ENCODE measurements at regions not wholly inside any gene's neighbourhood (a gene's known extent, or its start where the extent isn't known, plus 50 kb on each side); places are given as distances from the start of the nearest gene placed in this dataset.

- Histone ChIP-seq H3K4me1 (ENCODE audit: control insufficient read depth in 1 of 2, insufficient read depth in 2 of 2, low read length in 2 of 2) (peaks cover 0 to 6% of the 10 kb centered on the region in 2 donors), H3K36me3 (ENCODE audit: control insufficient read depth in 1 of 2, insufficient read depth in 2 of 2, low read length in 2 of 2) (no peaks in the 10 kb centered on the region), H3K4me3 (ENCODE audit: low read depth in 1 of 2, low read length in 2 of 2) (no peak overlapping the region), H3K27me3 (ENCODE audit: low read depth, low read length) (no peaks in the 10 kb centered on the region), H3K9me3 (ENCODE audit: control insufficient read depth in 1 of 2, low read length in 2 of 2) (no peaks in the 10 kb centered on the region), H3K27ac (ENCODE audit: low read length) (no peak overlapping the region)
Observed at GRCh38 chrX:22433292-22434070, 160.8 kb downstream of the CBLL2 start.

- Histone ChIP-seq H3K9me3 (ENCODE audit: control insufficient read depth in 1 of 2, low read length in 2 of 2) (no peaks in the 10 kb centered on the region), H3K27ac (ENCODE audit: low read length) (no peak overlapping the region), H3K36me3 (ENCODE audit: control insufficient read depth in 1 of 2, insufficient read depth in 2 of 2, low read length in 2 of 2) (no peaks in the 10 kb centered on the region), H3K4me1 (ENCODE audit: control insufficient read depth in 1 of 2, insufficient read depth in 2 of 2, low read length in 2 of 2) (no peaks in the 10 kb centered on the region), H3K27me3 (ENCODE audit: low read depth, low read length) (no peaks in the 10 kb centered on the region), H3K4me3 (ENCODE audit: low read depth in 1 of 2, low read length in 2 of 2) (no peak overlapping the region)
Observed at GRCh38 chrX:22445880-22446279, 173.2 kb downstream of the CBLL2 start.

- Histone ChIP-seq H3K9me3 (ENCODE audit: control insufficient read depth in 1 of 2, low read length in 2 of 2) (no peaks in the 10 kb centered on the region), H3K4me1 (ENCODE audit: control insufficient read depth in 1 of 2, insufficient read depth in 2 of 2, low read length in 2 of 2) (no peaks in the 10 kb centered on the region), H3K4me3 (ENCODE audit: low read depth in 1 of 2, low read length in 2 of 2) (no peak overlapping the region), H3K36me3 (ENCODE audit: control insufficient read depth in 1 of 2, insufficient read depth in 2 of 2, low read length in 2 of 2) (no peaks in the 10 kb centered on the region), H3K27ac (ENCODE audit: low read length) (no peak overlapping the region), H3K27me3 (ENCODE audit: low read depth, low read length) (no peaks in the 10 kb centered on the region)
Observed at GRCh38 chrX:22462959-22463358, 190.2 kb downstream of the CBLL2 start.

- no peaks in the 10 kb centered on the region for H3K9me3 ChIP-seq (ENCODE audit: control insufficient read depth in 1 of 2, low read length in 2 of 2)
- H3K36me3 ChIP-seq (ENCODE audit: control insufficient read depth in 1 of 2, insufficient read depth in 2 of 2, low read length in 2 of 2), result no peaks in the 10 kb centered on the region
- no peaks in the 10 kb centered on the region for H3K4me1 ChIP-seq (ENCODE audit: control insufficient read depth in 1 of 2, insufficient read depth in 2 of 2, low read length in 2 of 2)
- H3K27me3 ChIP-seq (ENCODE audit: low read depth, low read length), result no peaks in the 10 kb centered on the region
- no peak overlapping the region for H3K4me3 ChIP-seq (ENCODE audit: low read depth in 1 of 2, low read length in 2 of 2)
- no peak overlapping the region for H3K27ac ChIP-seq (ENCODE audit: low read length)
Observed at GRCh38 chrX:22467571-22467970, 194.9 kb downstream of the CBLL2 start.

- no peaks in the 10 kb centered on the region for H3K36me3 ChIP-seq (ENCODE audit: control insufficient read depth in 1 of 2, insufficient read depth in 2 of 2, low read length in 2 of 2)
- no peaks in the 10 kb centered on the region for H3K27me3 ChIP-seq (ENCODE audit: low read depth, low read length)
- no peak overlapping the region for H3K27ac ChIP-seq (ENCODE audit: low read length)
- H3K4me3 ChIP-seq (ENCODE audit: low read depth in 1 of 2, low read length in 2 of 2), result no peak overlapping the region
- no peaks in the 10 kb centered on the region for H3K9me3 ChIP-seq (ENCODE audit: control insufficient read depth in 1 of 2, low read length in 2 of 2)
- H3K4me1 ChIP-seq (ENCODE audit: control insufficient read depth in 1 of 2, insufficient read depth in 2 of 2, low read length in 2 of 2), result no peaks in the 10 kb centered on the region
Observed at GRCh38 chrX:22481436-22481835, 208.7 kb downstream of the CBLL2 start.

GRCh38 chrX:22486296-22486695 is 213.6 kb downstream of the CBLL2 start:
- H3K36me3 ChIP-seq (ENCODE audit: control insufficient read depth in 1 of 2, insufficient read depth in 2 of 2, low read length in 2 of 2), result no peaks in the 10 kb centered on the region
- H3K27ac ChIP-seq (ENCODE audit: low read length), result no peak overlapping the region
- H3K4me1 ChIP-seq (ENCODE audit: control insufficient read depth in 1 of 2, insufficient read depth in 2 of 2, low read length in 2 of 2), result no peaks in the 10 kb centered on the region
- no peak overlapping the region for H3K4me3 ChIP-seq (ENCODE audit: low read depth in 1 of 2, low read length in 2 of 2)
- H3K9me3 ChIP-seq (ENCODE audit: control insufficient read depth in 1 of 2, low read length in 2 of 2), result no peaks in the 10 kb centered on the region
- H3K27me3 ChIP-seq (ENCODE audit: low read depth, low read length), result no peaks in the 10 kb centered on the region

- no peaks in the 10 kb centered on the region for H3K4me1 ChIP-seq (ENCODE audit: control insufficient read depth in 1 of 2, insufficient read depth in 2 of 2, low read length in 2 of 2)
- H3K27me3 ChIP-seq (ENCODE audit: low read depth, low read length), result no peaks in the 10 kb centered on the region
- H3K27ac ChIP-seq (ENCODE audit: low read length), result no peak overlapping the region
- no peak overlapping the region for H3K4me3 ChIP-seq (ENCODE audit: low read depth in 1 of 2, low read length in 2 of 2)
- H3K36me3 ChIP-seq (ENCODE audit: control insufficient read depth in 1 of 2, insufficient read depth in 2 of 2, low read length in 2 of 2), result no peaks in the 10 kb centered on the region
- H3K9me3 ChIP-seq (ENCODE audit: control insufficient read depth in 1 of 2, low read length in 2 of 2), result no peaks in the 10 kb centered on the region
Observed at GRCh38 chrX:22516893-22517292, 244.2 kb downstream of the CBLL2 start.

- no peak overlapping the region for H3K4me3 ChIP-seq (ENCODE audit: low read depth in 1 of 2, low read length in 2 of 2)
- no peaks in the 10 kb centered on the region for H3K27me3 ChIP-seq (ENCODE audit: low read depth, low read length)
- no peaks in the 10 kb centered on the region for H3K36me3 ChIP-seq (ENCODE audit: control insufficient read depth in 1 of 2, insufficient read depth in 2 of 2, low read length in 2 of 2)
- H3K27ac ChIP-seq (ENCODE audit: low read length), result no peak overlapping the region
- no peaks in the 10 kb centered on the region for H3K4me1 ChIP-seq (ENCODE audit: control insufficient read depth in 1 of 2, insufficient read depth in 2 of 2, low read length in 2 of 2)
- no peaks in the 10 kb centered on the region for H3K9me3 ChIP-seq (ENCODE audit: control insufficient read depth in 1 of 2, low read length in 2 of 2)
Observed at GRCh38 chrX:22520128-22520828, 247.6 kb downstream of the CBLL2 start.

GRCh38 chrX:22526339-22526738 is 253.6 kb downstream of the CBLL2 start:
- H3K4me3 ChIP-seq (ENCODE audit: low read depth in 1 of 2, low read length in 2 of 2), result no peak overlapping the region
- no peaks in the 10 kb centered on the region for H3K4me1 ChIP-seq (ENCODE audit: control insufficient read depth in 1 of 2, insufficient read depth in 2 of 2, low read length in 2 of 2)

GRCh38 chrX:22527302-22527701 is 254.6 kb downstream of the CBLL2 start:
- Histone ChIP-seq H3K4me1 (ENCODE audit: control insufficient read depth in 1 of 2, insufficient read depth in 2 of 2, low read length in 2 of 2) (no peaks in the 10 kb centered on the region), H3K27ac (ENCODE audit: low read length) (no peak overlapping the region), H3K36me3 (ENCODE audit: control insufficient read depth in 1 of 2, insufficient read depth in 2 of 2, low read length in 2 of 2) (no peaks in the 10 kb centered on the region), H3K9me3 (ENCODE audit: control insufficient read depth in 1 of 2, low read length in 2 of 2) (no peaks in the 10 kb centered on the region), H3K4me3 (ENCODE audit: low read depth in 1 of 2, low read length in 2 of 2) (no peak overlapping the region), H3K27me3 (ENCODE audit: low read depth, low read length) (no peaks in the 10 kb centered on the region)

More at GRCh38 chrX:22526339-22526738, 253.6 kb downstream of the CBLL2 start:
- no peak overlapping the region for H3K27ac ChIP-seq (ENCODE audit: low read length)
- no peaks in the 10 kb centered on the region for H3K36me3 ChIP-seq (ENCODE audit: control insufficient read depth in 1 of 2, insufficient read depth in 2 of 2, low read length in 2 of 2)
- no peaks in the 10 kb centered on the region for H3K9me3 ChIP-seq (ENCODE audit: control insufficient read depth in 1 of 2, low read length in 2 of 2)
- H3K27me3 ChIP-seq (ENCODE audit: low read depth, low read length), result no peaks in the 10 kb centered on the region

- Histone ChIP-seq H3K27ac (ENCODE audit: low read length) (no peak overlapping the region), H3K27me3 (ENCODE audit: low read depth, low read length) (no peaks in the 10 kb centered on the region), H3K4me3 (ENCODE audit: low read depth in 1 of 2, low read length in 2 of 2) (no peak overlapping the region), H3K36me3 (ENCODE audit: control insufficient read depth in 1 of 2, insufficient read depth in 2 of 2, low read length in 2 of 2) (no peaks in the 10 kb centered on the region), H3K9me3 (ENCODE audit: control insufficient read depth in 1 of 2, low read length in 2 of 2) (no peaks in the 10 kb centered on the region), H3K4me1 (ENCODE audit: control insufficient read depth in 1 of 2, insufficient read depth in 2 of 2, low read length in 2 of 2) (no peaks in the 10 kb centered on the region)
Observed at GRCh38 chrX:22533898-22534297, 261.2 kb downstream of the CBLL2 start.

Data from muscle layer of duodenum (tissue), 2 donors.